H1 (cell line): ENCODE measurements at regions not wholly inside any gene's neighbourhood (a gene's known extent, or its start where the extent isn't known, plus 50 kb on each side); places are given as distances from the start of the nearest gene placed in this dataset.

ENCODE experiments used
- CTCF ChIA-PET: fragments of 300-600 bp; sonication (Branson Sonifier 250); formaldehyde crosslinking; loops from one replicate; lab custom pipeline; 2021; ENCODE audit not compliant: partially characterized antibody; lab: Charles Lee
- POLR2A ChIA-PET: fragments of 300-600 bp; sonication (Branson Sonifier 250); formaldehyde crosslinking; loops from one replicate; lab custom pipeline; 2021; ENCODE audit warnings: inconsistent platforms; ENCODE audit not compliant: partially characterized antibody; lab: Charles Lee
- DNase-seq, 2 experiments: peaks; one replicate each; pipeline versions ENCODE4 v3.0.0 to v3.0.0-alpha.2; 2010 to 2022; ENCODE audit warnings: low spot score in 2 of 2, low read depth in 1 of 2, mixed read lengths in 1 of 2
- FAIRE-seq: peaks from 2 replicates; lab custom pipeline; 2011; peaks lifted over from hg19 to GRCh38; lab: Jason Lieb, UNC
- H2AFZ ChIP-seq: 2 replicates; pipeline ENCODE4 v1.8.1; 2012; ENCODE audit warnings: low read length, inconsistent platforms
- H2AK5ac ChIP-seq: 2 replicates; pipeline ENCODE4 v1.6.1; 2013; ENCODE audit warnings: low read depth, low read length
- H2BK120ac ChIP-seq: replicated peaks from 2 replicates; pipeline ENCODE3; 2013; ENCODE audit warnings: low read depth, low read length, inconsistent platforms
- H2BK12ac ChIP-seq: 2 replicates; pipeline ENCODE4 v1.6.1; 2013; ENCODE audit warnings: low read depth, low read length
- H2BK15ac ChIP-seq: 2 replicates; pipeline ENCODE4 v1.6.1; 2013; ENCODE audit warnings: low read length
- H2BK20ac ChIP-seq: 2 replicates; pipeline ENCODE4 v1.6.1; 2013; ENCODE audit warnings: low read length
- H2BK5ac ChIP-seq: 2 replicates; pipeline ENCODE4 v1.6.1; 2013; ENCODE audit warnings: low read depth, low read length
- H3K14ac ChIP-seq: 2 replicates; pipeline ENCODE4 v1.6.1; 2013; ENCODE audit warnings: inconsistent platforms; ENCODE audit not compliant: insufficient read length
- H3K18ac ChIP-seq: 2 replicates; pipeline ENCODE4 v1.6.1; 2013; ENCODE audit warnings: low read length; ENCODE audit errors: extremely low read depth
- H3K23ac ChIP-seq: 2 replicates; pipeline ENCODE4 v1.6.1; 2013; ENCODE audit warnings: inconsistent platforms; ENCODE audit not compliant: insufficient read length
- H3K23me2 ChIP-seq: 2 replicates; pipeline ENCODE4 v1.6.1; 2013; ENCODE audit warnings: low read depth, low read length
- H3K27ac ChIP-seq: 2 replicates; pipeline ENCODE4 v1.6.1; 2011; ENCODE audit warnings: low read depth, low read length, inconsistent platforms
- H3K27me3 ChIP-seq, 4 experiments: replicated peaks in 1 of 4; 1 replicate in 1 of 4; 2 replicates in 3 of 4; pipeline versions ENCODE4 v1.6.1 to v1.8.1; 2011 to 2013; ENCODE audit warnings: low read length in 3 of 4, mild to moderate bottlenecking in 3 of 4, inconsistent platforms in 2 of 4, mixed read lengths in 2 of 4, moderate library complexity in 1 of 4; ENCODE audit not compliant: control insufficient read depth in 3 of 4, insufficient read depth in 3 of 4; ENCODE audit errors: extremely low read depth in 1 of 4
- H3K36me3 ChIP-seq, 4 experiments: 2 replicates each; pipeline versions ENCODE4 v1.6.1 to v1.8.1; 2011 to 2013; ENCODE audit warnings: mild to moderate bottlenecking in 4 of 4, low read length in 3 of 4, moderate library complexity in 2 of 4, control low read depth in 1 of 4, inconsistent platforms in 1 of 4; ENCODE audit not compliant: insufficient read depth in 4 of 4, control insufficient read depth in 2 of 4
- H3K4ac ChIP-seq: replicated peaks from 2 replicates; pipeline ENCODE3; 2013; ENCODE audit warnings: low read length, low read depth, mixed read lengths, inconsistent platforms; ENCODE audit not compliant: insufficient read length
- H3K4me1 ChIP-seq, 4 experiments: replicated peaks in 1 of 4; 1 replicate in 1 of 4; 2 replicates in 3 of 4; pipeline versions ENCODE4 v1.6.1 to v1.8.1; 2011 to 2013; ENCODE audit warnings: low read length in 3 of 4, inconsistent platforms in 2 of 4, mixed read lengths in 1 of 4; ENCODE audit not compliant: insufficient read depth in 4 of 4, control insufficient read depth in 3 of 4
- H3K4me2 ChIP-seq, 2 experiments: 2 replicates each; pipeline versions ENCODE4 v1.6.1 to v1.8.1; 2011 to 2013; ENCODE audit warnings: low read depth in 2 of 2, low read length in 2 of 2, control low read depth in 1 of 2, inconsistent platforms in 1 of 2, mild to moderate bottlenecking in 1 of 2; ENCODE audit not compliant: insufficient read depth in 1 of 2
- H3K4me3 ChIP-seq, 4 experiments: fragments of 200-600, 300-600 bp in 1 of 4; sonication (generic), shearing (Covaris generic), sonication (Bioruptor Twin) in 1 of 4; 2 replicates each; pipeline versions ENCODE4 v1.5.1 to v1.8.1; 2011 to 2016; ENCODE audit warnings: low read length in 4 of 4, low read depth in 3 of 4, control low read depth in 2 of 4, inconsistent platforms in 2 of 4, mild to moderate bottlenecking in 2 of 4, mixed read lengths in 1 of 4, moderate library complexity in 1 of 4; ENCODE audit not compliant: insufficient read depth in 2 of 4; ENCODE audit errors: extremely low read depth in 1 of 4
- H3K56ac ChIP-seq: replicated peaks from 2 replicates; pipeline ENCODE3; 2013; ENCODE audit warnings: low read depth, mild to moderate bottlenecking, mixed read lengths, low read length, inconsistent platforms; ENCODE audit not compliant: insufficient read length
- H3K79me1 ChIP-seq: 2 replicates; pipeline ENCODE4 v1.6.1; 2013; ENCODE audit warnings: low read depth, low read length, control low read depth
- H3K79me2 ChIP-seq, 2 experiments: 2 replicates each; pipeline versions ENCODE4 v1.6.1 to v1.8.1; 2012 to 2013; ENCODE audit warnings: low read length in 2 of 2, mild to moderate bottlenecking in 2 of 2, inconsistent platforms in 1 of 2; ENCODE audit not compliant: insufficient read depth in 2 of 2, control insufficient read depth in 1 of 2
- H3K9ac ChIP-seq, 4 experiments: replicated peaks in 1 of 4; 1 replicate in 1 of 4; 2 replicates in 3 of 4; pipeline versions ENCODE4 v1.6.1 to v1.8.1; 2011 to 2013; ENCODE audit warnings: low read depth in 3 of 4, low read length in 3 of 4, control low read depth in 2 of 4, mild to moderate bottlenecking in 2 of 4, moderate library complexity in 2 of 4, inconsistent platforms in 1 of 4; ENCODE audit errors: extremely low read depth in 1 of 4
- H3K9me3 ChIP-seq, 2 experiments: 2 replicates each; pipeline versions ENCODE4 v1.6.1 to v1.8.1; 2012 to 2013; ENCODE audit warnings: mild to moderate bottlenecking in 2 of 2, moderate library complexity in 2 of 2, control low read depth in 1 of 2, inconsistent platforms in 1 of 2, low read depth in 1 of 2, low read length in 1 of 2, mixed read lengths in 1 of 2; ENCODE audit not compliant: insufficient read depth in 2 of 2
- H4K20me1 ChIP-seq, 2 experiments: replicated peaks in 1 of 2; 2 replicates each; pipeline versions ENCODE3 to v1.8.1; 2011 to 2013; ENCODE audit warnings: inconsistent platforms in 2 of 2, low read length in 2 of 2, mild to moderate bottlenecking in 1 of 2; ENCODE audit not compliant: insufficient read depth in 2 of 2, control insufficient read depth in 1 of 2
- H4K5ac ChIP-seq: 2 replicates; pipeline ENCODE4 v1.6.1; 2013; ENCODE audit warnings: low read length, low read depth, mixed read lengths, inconsistent platforms; ENCODE audit not compliant: insufficient read length
- H4K8ac ChIP-seq: 2 replicates; pipeline ENCODE4 v1.8.0; 2013; ENCODE audit warnings: mild to moderate bottlenecking, moderate library complexity, low read length, inconsistent platforms; ENCODE audit not compliant: insufficient read depth; ENCODE audit errors: extremely low read depth
- H4K91ac ChIP-seq: replicated peaks from 2 replicates; pipeline ENCODE3; 2013; ENCODE audit warnings: low read length, mixed read lengths, inconsistent platforms; ENCODE audit not compliant: insufficient read length
- BRCA1 ChIP-seq: IDR thresholded peaks from 2 replicates; pipeline ENCODE4 v1.6.1; 2012; ENCODE audit warnings: low read depth, low read length, improper control_type of control experiment
- CBX5 ChIP-seq: fragments of 300-800, 300-1000 bp; sonication (generic); IDR thresholded peaks from 2 replicates; pipeline ENCODE4 v1.7.1; 2016; ENCODE audit warnings: antibody characterized with exemption, low read length, low read depth
- EP300 ChIP-seq, 2 experiments: IDR thresholded peaks; 1 replicate in 1 of 2; 2 replicates in 1 of 2; pipeline ENCODE4 v1.6.1; 2011 to 2012; ENCODE audit warnings: low read depth in 2 of 2, low read length in 2 of 2, mild to moderate bottlenecking in 2 of 2, borderline replicate concordance in 1 of 2, inconsistent platforms in 1 of 2, moderate library complexity in 1 of 2
- KDM4A ChIP-seq: IDR thresholded peaks from one replicate; pipeline ENCODE4 v1.7.1; 2012; ENCODE audit warnings: low read depth, mild to moderate bottlenecking, moderate library complexity, low read length, inconsistent platforms; ENCODE audit not compliant: severe bottlenecking
- RBBP5 ChIP-seq: IDR thresholded peaks from 2 replicates; pipeline ENCODE4 v1.7.1; 2012; ENCODE audit warnings: low read depth, mild to moderate bottlenecking, inconsistent platforms, low read length, moderate library complexity, borderline replicate concordance
- WGBS, 2 experiments: shearing (Covaris generic) in 1 of 2; methylation state at CpG; one replicate each; pipeline versions ENCODE4 v1.1.6 to v1.1.7; 2013 to 2015; ENCODE audit warnings: low lambda C conversion rate in 2 of 2, mixed read lengths in 2 of 2, inconsistent platforms in 1 of 2, low coverage in 1 of 2, missing lambda C conversion rate in 1 of 2; ENCODE audit not compliant: insufficient replicate concordance in 2 of 2, insufficient coverage in 1 of 2, insufficient read length in 1 of 2; ENCODE audit errors: extremely low coverage in 1 of 2, missing lambda C conversion rate in 1 of 2; 5-methylcytosine and 5-hydroxymethylcytosine counted together
- TF ChIP-seq, protein P1 (sequence below): IDR thresholded peaks from 2 replicates; pipeline ENCODE4 v1.6.1; 2012; ENCODE audit warnings: inconsistent platforms

DNA sequence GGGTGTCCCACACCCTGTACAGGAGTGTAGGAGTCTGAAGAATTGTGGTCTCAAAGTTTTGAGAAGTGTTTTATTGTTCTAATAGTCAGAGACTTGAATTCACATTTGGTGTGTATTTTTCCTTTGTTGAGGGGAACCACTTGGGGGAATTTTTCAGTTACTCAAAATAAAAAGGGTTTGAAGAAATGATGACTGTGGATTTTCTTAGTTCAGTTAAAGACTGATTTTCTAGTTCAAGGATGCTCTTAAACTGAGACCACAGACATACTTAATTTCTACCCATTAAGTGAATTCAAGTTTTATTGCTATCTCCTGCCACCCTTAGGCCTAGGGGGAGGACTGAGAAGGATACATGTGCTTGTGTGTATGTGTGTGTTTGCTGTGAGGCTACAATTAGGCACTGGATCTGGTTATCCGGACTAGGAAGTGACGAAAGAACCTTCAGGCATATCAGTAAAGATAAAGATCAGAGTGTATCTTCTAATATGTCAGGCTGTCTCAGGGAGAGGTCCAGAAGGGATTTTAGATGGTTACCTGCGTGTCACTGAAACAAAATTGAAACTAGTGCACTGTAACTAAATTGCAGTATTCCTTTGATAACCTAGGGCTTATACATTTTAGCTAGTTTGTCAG is 234.9 kb upstream of the DACH1 start:
- 94% methylated on average over 3 of the region's 3 CpGs; no CpG with 5 or more reads in 1 of the 2 experiments for WGBS, 2 experiments

More for the DNA sequence above, 234.9 kb upstream of the DACH1 start:
- Histone ChIP-seq H3K9ac (no peak overlapping the region), H2BK15ac (no peak overlapping the region), H3K4me1 (peaks cover 0 to 6% (median 2%) of the 10 kb centered on the region in 4 experiments; a peak in 3 of 7 replicates), H2AFZ (no peak overlapping the region), H2BK5ac (no peak overlapping the region), H3K27ac (no peak overlapping the region), H2BK12ac (no peak overlapping the region; the same call in 1 of the 2 replicates), H4K5ac (no peak overlapping the region), H3K27me3 (no peaks in the 10 kb centered on the region)
- no peak for FAIRE-seq
- TF ChIP-seq CBX5 (no peak), RBBP5 (no peak), EP300 (IDR thresholded peaks at IDR 0.05; ENCODE audit: borderline replicate concordance in 1 of 2, low read depth in 2 of 2, low read length in 2 of 2) (no peak), KDM4A (no peak), BRCA1 (no peak)
- TF ChIP-seq, protein P1, sequence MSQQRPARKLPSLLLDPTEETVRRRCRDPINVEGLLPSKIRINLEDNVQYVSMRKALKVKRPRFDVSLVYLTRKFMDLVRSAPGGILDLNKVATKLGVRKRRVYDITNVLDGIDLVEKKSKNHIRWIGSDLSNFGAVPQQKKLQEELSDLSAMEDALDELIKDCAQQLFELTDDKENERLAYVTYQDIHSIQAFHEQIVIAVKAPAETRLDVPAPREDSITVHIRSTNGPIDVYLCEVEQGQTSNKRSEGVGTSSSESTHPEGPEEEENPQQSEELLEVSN, result no peak
- TF ChIP-seq, all 59 proteins: peak for 0
- Histone ChIP-seq H3K4me3 (no peak overlapping the region), H3K23ac (no peak overlapping the region), H2BK120ac (no peak overlapping the region), H4K91ac (no peak overlapping the region), H3K23me2 (no peaks in the 10 kb centered on the region), H4K8ac (no peak overlapping the region), H3K4me2 (no peak overlapping the region), H2BK20ac (no peak overlapping the region), H3K18ac (no peak overlapping the region), H2AK5ac (no peak overlapping the region), H3K9me3 (no peaks in the 10 kb centered on the region), H3K4ac (no peak overlapping the region), H3K79me1 (no peaks in the 10 kb centered on the region), H3K14ac (no peak overlapping the region), H4K20me1 (no peaks in the 10 kb centered on the region), H3K36me3 (no peaks in the 10 kb centered on the region), H3K79me2 (no peaks in the 10 kb centered on the region), H3K56ac (no peak overlapping the region)
- ChIA-PET CTCF (no interaction called here), POLR2A (no interaction called here)
- no peak for DNase-seq
